BLaER1 (cell line): ENCODE measurements at regions not wholly inside any gene's neighbourhood (a gene's known extent, or its start where the extent isn't known, plus 50 kb on each side); places are given as distances from the start of the nearest gene placed in this dataset.
A peak's percentile ranks its signal among the peaks of the same experiment; 100 is the strongest.
"Not testable (repeated sequence)": the region's sequence is repeated elsewhere in the genome, so short reads cannot be mapped to it uniquely, and the experiment has no call there.

ENCODE experiments used
- H3K27ac ChIP-seq: shearing (Covaris generic); formaldehyde crosslinking; 2 replicates; pipeline ENCODE4 v1.8.1; 2022
- H3K27me3 ChIP-seq: shearing (Covaris generic); formaldehyde crosslinking; 2 replicates; pipeline ENCODE4 v1.8.1; 2022
- H3K36me3 ChIP-seq: shearing (Covaris generic); formaldehyde crosslinking; 2 replicates; pipeline ENCODE4 v1.8.1; 2022
- H3K4me1 ChIP-seq: shearing (Covaris generic); formaldehyde crosslinking; 2 replicates; pipeline ENCODE4 v1.8.1; 2022
- H3K4me2 ChIP-seq: shearing (Covaris generic); formaldehyde crosslinking; 2 replicates; pipeline ENCODE4 v1.8.1; 2022
- H3K4me3 ChIP-seq: shearing (Covaris generic); formaldehyde crosslinking; 2 replicates; pipeline ENCODE4 v1.8.1; 2022
- H3K9ac ChIP-seq: shearing (Covaris generic); formaldehyde crosslinking; 2 replicates; pipeline ENCODE4 v1.8.1; 2022
- H3K9me3 ChIP-seq: shearing (Covaris generic); formaldehyde crosslinking; 2 replicates; pipeline ENCODE4 v1.8.1; 2022
- H4K20me1 ChIP-seq: shearing (Covaris generic); formaldehyde crosslinking; 2 replicates; pipeline ENCODE4 v1.8.1; 2022
- Cebpa-rat ChIP-seq: shearing (Covaris generic); IDR thresholded peaks from 2 replicates; pipeline ENCODE4 v1.8.1; 2022

DNA sequence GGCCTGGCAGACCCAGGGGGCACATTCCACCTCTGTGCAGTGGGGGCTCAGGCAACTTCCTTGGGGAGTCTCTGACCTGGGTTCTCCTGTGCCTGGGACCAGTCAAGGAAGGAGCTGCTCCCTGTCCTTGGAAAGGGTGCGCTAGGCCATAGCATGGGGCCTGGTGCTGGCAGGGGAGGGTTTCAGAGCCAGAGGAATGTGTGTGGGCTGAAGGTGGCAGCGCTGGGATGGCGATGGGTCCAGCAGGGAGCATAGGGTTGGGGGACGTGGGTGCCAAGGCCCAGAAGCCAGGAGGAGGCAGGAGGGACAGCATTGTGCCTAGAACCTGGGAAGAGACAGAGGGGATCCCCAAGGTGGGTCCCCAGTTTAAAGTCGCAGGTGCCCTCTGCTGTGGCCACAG, 66.3 kb upstream of the TUBA3E start:
- Histone ChIP-seq H3K9me3 (no peaks in the 10 kb centered on the region), H3K36me3 (no peaks in the 10 kb centered on the region), H3K9ac (no peak overlapping the region), H3K4me3 (no peak overlapping the region), H3K4me1 (peaks cover 31% of the 10 kb centered on the region), H4K20me1 (no peaks in the 10 kb centered on the region), H3K4me2 (peak overlapping the region; percentile 37; the same call in 1 of the 2 replicates), H3K27ac (no peak overlapping the region), H3K27me3 (no peaks in the 10 kb centered on the region)
- TF ChIP-seq Cebpa-rat, result no peak

DNA sequence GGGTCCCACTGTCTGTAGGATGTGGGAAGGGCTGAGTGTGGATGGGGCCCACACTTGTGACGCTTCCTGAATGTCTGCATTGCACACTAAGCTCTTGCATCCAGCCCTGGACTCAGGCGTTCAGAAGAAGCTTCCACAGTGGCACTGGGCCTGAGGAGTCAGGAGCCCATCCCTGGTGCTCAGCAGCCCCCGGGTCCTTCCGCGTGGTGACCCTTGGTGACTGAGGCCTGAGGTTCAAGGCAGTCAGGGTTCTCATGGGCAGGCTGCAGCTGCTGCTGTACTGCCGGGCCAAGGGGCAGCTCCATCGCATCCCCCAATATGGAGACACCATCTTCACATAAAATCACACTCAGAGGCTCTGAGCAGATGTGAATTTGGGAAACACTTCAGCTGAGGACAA, 65.8 kb upstream of the TUBA3E start:
- no peaks in the 10 kb centered on the region for H3K9me3 ChIP-seq
- H3K27me3 ChIP-seq, result no peaks in the 10 kb centered on the region
- H3K4me1 ChIP-seq, result peaks cover 31% of the 10 kb centered on the region
- H3K4me3 ChIP-seq, result no peak overlapping the region
- H3K9ac ChIP-seq, result no peak overlapping the region
- no peak overlapping the region for H3K27ac ChIP-seq
- H3K36me3 ChIP-seq, result no peaks in the 10 kb centered on the region
- H3K4me2 ChIP-seq, result peak overlapping the region; percentile 37
- no peaks in the 10 kb centered on the region for H4K20me1 ChIP-seq
- no peak for TF ChIP-seq Cebpa-rat

DNA sequence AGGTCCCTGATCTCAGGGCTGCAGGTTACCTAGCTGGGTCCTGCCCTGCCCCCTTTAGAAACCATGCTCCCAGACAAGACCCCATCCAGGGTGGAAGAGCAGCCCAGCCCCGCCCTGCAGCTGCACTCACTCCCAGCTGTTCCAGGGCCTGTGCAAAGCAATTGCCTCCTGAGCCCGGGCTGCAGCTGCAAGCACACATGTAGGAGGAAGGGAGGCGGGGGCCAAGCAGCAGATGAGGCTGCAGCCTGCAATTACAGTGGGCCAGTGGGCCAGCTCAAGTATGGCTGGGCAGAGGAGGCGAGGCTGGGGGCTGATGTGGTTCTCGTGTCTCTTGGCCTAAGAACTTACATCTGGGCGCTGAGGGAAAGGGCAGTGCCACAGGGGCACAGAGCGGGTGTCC, 65.4 kb upstream of the TUBA3E start:
- Histone ChIP-seq H3K36me3 (no peaks in the 10 kb centered on the region), H3K4me1 (peaks cover 31% of the 10 kb centered on the region), H3K4me3 (no peak overlapping the region), H4K20me1 (no peaks in the 10 kb centered on the region), H3K27ac (no peak overlapping the region), H3K9me3 (no peaks in the 10 kb centered on the region), H3K9ac (no peak overlapping the region), H3K27me3 (no peaks in the 10 kb centered on the region), H3K4me2 (peak overlapping the region; percentile 37; the same call in 1 of the 2 replicates)
- no peak for TF ChIP-seq Cebpa-rat

DNA sequence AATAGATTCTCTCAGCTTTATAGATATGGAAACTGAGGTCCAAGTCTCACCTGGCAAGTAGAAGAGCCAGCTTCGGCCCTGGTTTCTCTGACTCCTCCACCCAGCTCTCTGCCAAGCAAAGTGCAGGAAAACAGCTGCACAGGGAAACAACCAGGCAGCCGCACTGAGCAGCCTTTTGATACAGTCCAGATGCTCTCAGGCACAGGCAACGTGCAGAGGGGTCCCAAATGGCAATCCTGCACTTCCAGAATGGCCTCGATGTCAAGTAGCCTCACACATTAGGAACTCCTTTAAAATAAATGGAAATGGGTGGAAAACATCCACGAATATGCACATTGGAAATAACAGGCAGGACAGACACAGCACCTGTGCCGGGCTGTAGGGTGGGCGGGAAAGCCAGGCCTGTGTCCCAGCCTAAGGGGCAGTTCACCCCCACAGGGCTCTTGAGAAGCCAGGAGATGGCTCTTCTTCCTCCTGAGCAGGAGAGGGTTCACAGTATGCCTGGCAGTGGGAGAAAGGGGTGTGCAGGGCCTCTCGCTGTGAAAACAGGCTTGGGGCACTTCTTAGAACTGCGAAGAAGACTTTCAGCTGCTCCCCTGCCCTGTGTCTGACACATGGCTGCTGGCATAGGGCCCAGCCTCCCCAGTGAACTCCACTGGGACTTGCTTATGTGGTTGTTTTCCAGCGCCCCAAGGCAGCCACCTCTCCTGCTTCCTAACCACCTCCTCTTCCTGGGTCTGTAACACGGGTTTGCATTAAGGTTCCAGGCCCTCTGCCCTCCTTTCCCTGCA, 63.9 kb upstream of the TUBA3E start:
- H3K9ac ChIP-seq, result no peak overlapping the region
- no peak for TF ChIP-seq Cebpa-rat
- H3K4me2 ChIP-seq, result peak overlapping the region; percentile 66
- no peaks in the 10 kb centered on the region for H4K20me1 ChIP-seq
- H3K4me3 ChIP-seq, result no peak overlapping the region
- no peaks in the 10 kb centered on the region for H3K36me3 ChIP-seq
- no peaks in the 10 kb centered on the region for H3K27me3 ChIP-seq
- no peaks in the 10 kb centered on the region for H3K9me3 ChIP-seq
- peaks cover 31% of the 10 kb centered on the region for H3K4me1 ChIP-seq
- H3K27ac ChIP-seq, result no peak overlapping the region

DNA sequence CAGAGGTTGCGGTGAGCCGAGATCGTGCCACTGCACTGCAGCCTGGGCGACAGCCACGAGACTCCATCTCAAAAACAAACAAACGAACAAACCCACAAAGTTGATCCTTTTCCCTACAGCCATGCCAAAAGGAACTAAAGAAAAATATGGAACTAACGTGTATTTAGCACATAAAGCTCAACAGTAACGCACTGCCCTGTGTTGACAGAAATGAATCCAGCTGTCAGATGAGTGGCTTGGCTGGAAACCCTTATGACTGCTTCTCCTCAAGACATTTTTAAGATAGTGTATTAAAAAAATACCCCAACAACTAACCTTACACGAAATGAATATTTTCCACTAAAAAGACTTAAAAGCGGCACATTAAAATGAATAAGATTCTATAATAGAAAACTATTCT, 62.9 kb upstream of the TUBA3E start:
- Histone ChIP-seq H3K4me3 (no peak overlapping the region), H3K27ac (no peak overlapping the region), H3K9ac (no peak overlapping the region), H3K27me3 (no peaks in the 10 kb centered on the region), H3K4me2 (no peak overlapping the region), H4K20me1 (no peaks in the 10 kb centered on the region), H3K4me1 (peaks cover 31% of the 10 kb centered on the region), H3K36me3 (no peaks in the 10 kb centered on the region), H3K9me3 (no peaks in the 10 kb centered on the region)
- TF ChIP-seq Cebpa-rat, result no peak

DNA sequence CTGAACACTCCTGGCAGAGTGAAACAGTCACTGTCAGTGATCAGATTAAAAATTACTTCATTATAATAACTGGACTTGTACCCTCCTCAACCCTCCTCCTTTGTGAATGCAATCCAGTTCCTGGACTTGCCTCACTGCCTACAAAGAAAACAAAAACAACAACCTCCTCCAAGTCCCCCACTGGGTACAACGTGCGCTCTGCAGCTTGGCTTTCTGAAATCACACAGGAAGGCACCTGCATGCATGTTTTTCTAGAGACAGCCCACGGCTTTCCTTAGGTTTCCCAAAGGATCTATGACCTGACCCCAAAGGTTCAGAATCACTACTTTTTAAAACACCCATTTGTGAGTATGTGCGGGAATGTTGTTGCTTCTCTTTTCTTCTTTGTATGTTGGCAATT, 61.4 kb upstream of the TUBA3E start:
- no peak for TF ChIP-seq Cebpa-rat

DNA sequence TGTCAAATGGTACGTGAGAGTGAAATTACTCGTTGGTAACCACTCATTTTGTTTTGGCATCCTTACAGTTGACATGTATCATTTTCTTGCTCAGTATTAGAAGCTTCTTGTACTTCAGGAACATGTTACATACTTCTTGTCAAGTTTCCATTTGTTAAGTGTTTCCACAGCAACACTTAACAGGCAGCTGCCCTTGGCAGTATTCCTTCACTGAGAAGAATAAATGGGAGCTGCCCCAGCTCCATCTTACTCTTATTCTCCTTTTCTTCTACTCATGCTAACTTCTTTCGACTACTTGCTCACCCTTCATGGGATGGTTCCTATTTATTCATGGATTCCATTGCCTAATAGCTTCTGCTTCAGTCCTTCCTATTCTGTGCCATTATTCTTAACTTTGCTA, 60.1 kb upstream of the TUBA3E start:
- Histone ChIP-seq H4K20me1 (no peaks in the 10 kb centered on the region), H3K4me2 (no peak overlapping the region), H3K4me1 (peaks cover 19% of the 10 kb centered on the region), H3K9ac (no peak overlapping the region), H3K36me3 (no peaks in the 10 kb centered on the region), H3K27me3 (peaks cover 10% of the 10 kb centered on the region), H3K27ac (no peak overlapping the region), H3K9me3 (no peaks in the 10 kb centered on the region), H3K4me3 (no peak overlapping the region)
- no peak for TF ChIP-seq Cebpa-rat

More for the DNA sequence above, 61.4 kb upstream of the TUBA3E start:
- Histone ChIP-seq H3K27me3 (no peaks in the 10 kb centered on the region), H3K4me1 (peaks cover 31% of the 10 kb centered on the region), H3K4me3 (no peak overlapping the region), H3K9me3 (no peaks in the 10 kb centered on the region), H3K4me2 (no peak overlapping the region), H4K20me1 (no peaks in the 10 kb centered on the region), H3K36me3 (no peaks in the 10 kb centered on the region), H3K9ac (no peak overlapping the region), H3K27ac (no peak overlapping the region)

DNA sequence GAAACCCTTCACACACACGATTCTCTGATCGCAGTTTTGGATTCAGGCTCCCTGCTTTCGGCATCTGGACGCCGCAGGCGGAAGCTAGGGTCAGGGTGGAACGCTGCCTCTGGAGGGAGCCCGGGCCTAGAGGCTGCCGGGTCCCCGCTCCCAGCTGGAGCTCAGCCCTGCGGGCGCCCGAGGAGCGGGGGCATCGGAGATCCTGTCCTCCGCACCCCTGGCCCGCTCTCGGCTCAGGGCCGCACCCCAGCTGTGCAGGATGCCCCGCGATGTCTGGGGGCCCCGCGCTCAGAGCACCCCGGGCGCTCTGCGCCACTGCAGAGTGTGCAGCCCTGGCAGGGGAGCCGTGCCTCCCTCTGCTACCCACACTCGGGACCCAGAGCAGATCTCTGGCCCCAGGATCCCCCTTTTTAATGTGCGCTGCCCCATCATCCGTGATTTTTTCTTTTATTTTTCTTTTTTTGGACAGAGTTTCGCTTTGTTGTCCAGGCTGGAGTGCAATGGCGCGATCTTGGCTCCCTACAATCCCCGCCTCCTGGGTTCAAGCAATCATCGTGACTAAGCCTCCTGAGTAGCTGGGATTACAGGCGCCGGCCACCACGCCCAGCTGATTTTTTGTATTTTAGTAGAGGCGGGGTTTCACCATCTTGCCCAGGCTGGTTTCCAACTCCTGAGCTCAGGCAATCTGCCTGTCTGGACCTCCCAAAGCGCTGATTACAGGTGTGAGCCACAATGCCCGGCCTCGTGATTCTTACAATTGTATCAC, 54.8 kb upstream of the TUBA3E start:
- H3K4me2 ChIP-seq, result no peak overlapping the region
- no peak for TF ChIP-seq Cebpa-rat
- H3K9me3 ChIP-seq, result no peaks in the 10 kb centered on the region
- H4K20me1 ChIP-seq, result no peaks in the 10 kb centered on the region
- H3K4me1 ChIP-seq, result no peaks in the 10 kb centered on the region
- H3K4me3 ChIP-seq, result no peak overlapping the region
- H3K36me3 ChIP-seq, result no peaks in the 10 kb centered on the region
- H3K9ac ChIP-seq, result no peak overlapping the region
- H3K27ac ChIP-seq, result no peak overlapping the region
- peaks cover 36% of the 10 kb centered on the region for H3K27me3 ChIP-seq

DNA sequence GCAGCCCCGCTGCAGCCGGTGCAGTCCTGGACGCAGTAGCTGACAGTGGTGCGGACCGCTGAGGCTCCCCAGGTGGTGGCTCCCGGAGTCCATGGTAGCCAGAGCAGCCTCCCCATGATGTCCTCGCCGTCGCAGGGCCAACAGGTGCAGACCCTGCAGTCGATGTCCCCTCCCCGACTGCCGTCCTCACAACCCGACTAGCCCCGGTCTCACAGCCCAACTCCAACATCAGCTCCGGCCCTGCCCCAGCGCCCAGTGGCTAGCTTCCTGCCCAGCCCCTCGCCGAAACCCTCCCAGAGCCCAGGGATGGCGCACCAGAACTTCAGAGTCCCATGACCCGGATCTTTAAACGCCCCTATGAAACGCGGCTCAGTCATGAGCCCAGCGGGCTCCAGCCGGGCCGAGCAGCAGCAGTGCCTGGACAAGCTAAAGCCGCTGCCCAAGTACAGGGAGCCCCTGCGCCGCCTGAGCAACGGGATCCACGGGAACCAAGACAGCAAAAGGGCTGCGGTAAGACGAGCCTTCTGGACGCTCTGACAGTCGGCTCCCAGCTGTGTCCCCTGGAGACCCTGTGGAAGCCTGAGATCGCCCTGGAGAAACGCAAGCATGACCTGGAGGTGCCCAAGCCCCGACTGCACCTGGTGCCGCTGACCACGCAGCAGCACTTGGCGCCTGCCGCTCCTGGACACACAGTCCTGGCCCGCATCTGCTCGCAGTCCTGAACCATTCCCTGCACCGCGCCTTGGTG, 53.8 kb upstream of the TUBA3E start:
- H3K4me3 ChIP-seq, result no peak overlapping the region
- no peak for TF ChIP-seq Cebpa-rat
- no peak overlapping the region for H3K4me2 ChIP-seq
- no peaks in the 10 kb centered on the region for H3K36me3 ChIP-seq
- peaks cover 36% of the 10 kb centered on the region for H3K27me3 ChIP-seq
- H4K20me1 ChIP-seq, result no peaks in the 10 kb centered on the region
- no peak overlapping the region for H3K27ac ChIP-seq
- H3K9ac ChIP-seq, result no peak overlapping the region
- no peaks in the 10 kb centered on the region for H3K9me3 ChIP-seq
- no peaks in the 10 kb centered on the region for H3K4me1 ChIP-seq

DNA sequence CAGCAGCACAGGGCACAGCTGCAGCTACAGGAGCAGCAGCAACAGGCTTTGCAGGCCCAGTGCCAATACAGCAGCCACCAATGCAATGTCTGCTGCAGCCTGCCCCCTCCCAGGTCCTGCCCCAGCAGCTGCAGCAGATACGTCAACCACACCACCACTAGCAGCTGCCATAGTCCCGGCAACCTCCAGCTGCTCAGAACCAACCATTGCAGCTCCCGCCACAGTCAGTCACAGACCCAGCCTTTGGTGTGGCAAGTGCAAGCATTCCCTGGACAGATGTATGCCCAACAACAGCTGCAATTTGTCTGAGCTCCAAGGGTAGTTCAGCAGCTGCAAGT, 53.3 kb upstream of the TUBA3E start:
- Histone ChIP-seq H3K9ac (no peak overlapping the region), H3K4me1 (no peaks in the 10 kb centered on the region), H3K4me3 (no peak overlapping the region), H3K27me3 (peaks cover 36% of the 10 kb centered on the region), H4K20me1 (no peaks in the 10 kb centered on the region), H3K36me3 (no peaks in the 10 kb centered on the region), H3K4me2 (no peak overlapping the region), H3K9me3 (no peaks in the 10 kb centered on the region), H3K27ac (no peak overlapping the region)
- TF ChIP-seq Cebpa-rat, result no peak

DNA sequence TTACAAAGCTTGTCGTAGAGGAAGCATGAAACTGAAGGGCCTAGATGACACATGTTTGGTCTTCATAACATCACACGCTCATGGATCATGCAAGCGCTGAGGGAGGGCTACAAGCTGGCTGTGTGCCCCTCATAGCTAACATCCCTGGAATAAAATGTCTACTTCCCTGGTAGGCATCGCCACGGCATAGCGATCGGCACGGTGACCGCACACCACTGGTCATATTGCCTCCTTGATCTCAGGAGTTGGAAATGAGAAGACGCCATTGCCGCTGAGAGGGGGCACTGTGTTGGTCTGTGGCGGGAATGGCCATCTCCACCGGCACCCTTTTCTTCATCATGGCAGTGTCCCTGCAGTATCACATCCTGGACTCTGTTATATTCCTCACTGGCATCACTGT, 50.1 kb upstream of the TUBA3E start:
- not testable (repeated sequence) for H3K4me2 ChIP-seq, H3K36me3 ChIP-seq, H4K20me1 ChIP-seq, H3K9me3 ChIP-seq, H3K9ac ChIP-seq, H3K27ac ChIP-seq, H3K4me3 ChIP-seq, H3K4me1 ChIP-seq
- peaks cover 26% of the 10 kb centered on the region for H3K27me3 ChIP-seq
